HG02571 (cell line): ENCODE measurements at regions not wholly inside any gene's neighbourhood (a gene's known extent, or its start where the extent isn't known, plus 50 kb on each side); places are given as distances from the start of the nearest gene placed in this dataset.

ENCODE experiments used
- ATAC-seq: cut with Tn5 transposase; IDR thresholded peaks from one replicate; pipeline ENCODE4 v1.9.1; 2021; ENCODE audit warnings: mild to moderate bottlenecking, moderate library complexity; ENCODE audit not compliant: unreplicated experiment

DNA sequence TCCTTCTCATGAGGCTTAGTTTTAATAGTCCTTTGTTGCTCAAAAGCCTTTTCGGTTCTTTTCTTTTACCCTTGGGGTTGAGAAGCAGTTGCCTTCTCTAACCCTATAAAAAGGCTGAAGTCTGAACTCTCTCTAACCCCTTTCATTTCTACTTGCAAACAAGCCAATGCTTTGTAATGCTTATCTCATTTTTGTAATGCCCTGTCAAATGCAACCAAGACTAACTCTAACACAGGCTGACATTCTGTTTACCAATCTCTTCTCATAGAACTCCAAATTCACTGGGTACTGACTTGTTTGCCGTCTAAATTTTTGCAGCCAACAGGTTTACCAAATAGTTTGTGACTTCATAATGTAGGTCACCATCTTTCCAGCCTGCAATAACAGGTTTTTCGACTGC, 233.9 kb upstream of the SNX7 start:
- ATAC-seq = no peak

DNA sequence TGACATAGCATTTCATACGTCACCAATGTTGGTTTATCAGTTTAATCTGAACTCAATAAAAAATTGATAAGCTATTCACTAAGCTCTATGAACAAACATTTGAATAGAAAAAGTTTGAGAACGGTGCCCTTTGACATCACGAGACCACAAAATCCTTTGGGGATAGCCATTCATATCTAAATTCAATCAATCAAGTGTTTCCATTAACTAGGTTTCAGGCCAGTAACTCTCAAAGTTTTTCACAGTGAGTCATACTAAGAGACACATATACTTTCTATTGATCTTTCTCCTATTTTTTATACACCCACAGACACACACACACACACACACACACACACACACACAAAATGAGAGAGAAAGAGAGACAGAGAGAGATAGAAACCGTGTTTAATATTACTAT, 235.4 kb upstream of the SNX7 start:
- ATAC-seq = no peak

DNA sequence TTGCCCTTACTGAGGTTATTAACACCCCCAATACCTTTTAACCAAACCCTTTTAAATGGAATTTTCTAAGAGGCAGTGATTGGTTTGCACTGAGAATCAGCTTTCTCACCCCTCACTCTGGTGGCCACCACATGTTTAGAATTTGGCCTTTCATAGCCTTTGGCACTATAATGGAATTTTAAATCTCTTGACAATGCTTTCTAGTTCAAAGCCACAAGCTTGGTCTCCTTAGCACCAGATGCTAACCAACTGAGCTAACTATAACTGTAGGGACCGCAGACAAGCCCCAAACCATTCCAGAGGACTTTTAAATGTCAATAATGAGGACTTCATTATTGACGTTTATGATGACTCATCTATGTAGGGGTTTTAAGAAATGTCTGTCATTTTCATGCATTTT, 238.7 kb upstream of the SNX7 start:
- no peak for ATAC-seq

DNA sequence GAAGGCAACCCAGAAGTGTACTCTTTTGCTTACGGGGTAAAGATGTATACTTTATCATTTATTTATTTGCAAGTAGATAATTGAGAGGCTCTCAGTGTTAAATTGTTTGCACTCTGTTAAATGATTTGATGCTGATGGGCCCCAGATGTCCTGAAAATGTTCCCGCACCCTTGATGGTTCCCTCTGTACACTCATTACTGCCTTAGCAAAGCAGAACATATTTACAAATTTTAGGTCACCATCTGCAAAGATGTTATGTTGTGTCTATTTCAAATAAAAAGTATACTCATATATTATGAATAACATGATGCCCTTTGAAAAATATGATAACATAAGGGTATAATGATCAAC, 240.5 kb upstream of the SNX7 start:
- ATAC-seq = no peak

DNA sequence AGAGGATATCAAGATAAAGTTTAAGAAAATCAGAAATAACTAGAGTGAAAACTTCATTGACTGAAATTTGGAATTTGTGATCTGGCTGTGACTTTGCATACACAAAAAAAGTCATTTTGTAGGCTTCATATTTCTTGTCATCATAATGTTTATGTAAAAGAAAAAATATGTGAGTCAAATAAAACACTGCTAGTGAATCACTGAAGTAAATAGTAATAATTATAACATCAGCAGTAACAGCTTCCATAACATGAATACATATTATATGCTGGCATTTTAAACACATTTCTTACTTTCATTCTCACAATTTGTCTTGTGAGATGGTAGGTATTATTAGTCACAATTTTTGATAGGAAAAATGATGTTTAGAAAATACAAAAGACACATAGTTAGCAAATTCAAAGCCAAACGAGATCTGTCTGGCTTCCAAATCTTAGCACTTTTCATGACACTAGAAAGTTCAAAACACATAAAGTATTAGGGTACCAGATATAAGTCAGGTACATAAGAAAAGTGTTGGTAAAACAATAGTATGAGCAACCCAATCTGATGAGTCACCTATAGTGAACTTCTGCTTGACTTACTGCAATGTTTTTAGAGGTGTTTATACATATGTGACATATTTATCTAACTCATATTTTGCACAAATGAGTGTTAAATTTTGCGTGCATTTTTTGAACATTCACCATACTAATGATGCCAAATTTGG, 241.0 kb upstream of the SNX7 start:
- ATAC-seq = no peak

DNA sequence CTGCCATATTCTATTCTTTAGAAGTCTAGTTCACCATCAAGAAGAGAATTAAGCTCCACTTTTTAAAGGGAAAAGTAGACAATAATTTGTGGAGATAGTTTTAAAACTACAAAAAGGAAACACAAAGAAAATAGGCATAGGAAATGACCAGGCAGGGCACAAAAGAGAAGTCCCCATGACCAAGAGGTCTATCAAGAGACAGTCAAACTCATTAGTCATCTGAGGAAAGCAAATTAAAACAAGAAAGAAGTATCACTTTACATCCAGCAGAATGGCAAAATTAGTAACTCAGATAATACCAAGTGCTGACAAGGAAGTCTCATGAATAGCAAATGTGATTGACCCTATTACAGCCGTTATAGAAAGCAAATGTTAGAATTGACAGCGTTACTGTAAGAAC, 243.7 kb upstream of the SNX7 start:
- ATAC-seq = no peak

DNA sequence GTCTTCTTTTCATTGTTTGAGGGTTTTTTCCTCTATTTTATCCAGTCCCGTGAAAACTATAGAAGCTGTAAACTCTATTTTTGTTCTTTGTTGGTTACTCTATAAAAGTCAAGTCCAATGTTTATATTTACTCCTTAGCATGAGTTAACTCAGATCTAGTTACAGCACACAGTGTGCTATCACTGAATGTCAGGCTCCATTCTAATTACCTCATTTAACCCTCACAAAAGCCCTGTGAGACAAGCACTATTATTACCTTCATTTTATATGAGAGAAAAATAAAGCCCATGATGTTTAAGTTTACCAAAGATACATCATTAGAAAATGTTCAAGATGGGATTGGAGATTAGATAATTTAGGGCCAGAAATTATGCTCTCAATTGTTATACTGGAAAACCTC, 251.4 kb upstream of the SNX7 start:
- ATAC-seq = no peak

DNA sequence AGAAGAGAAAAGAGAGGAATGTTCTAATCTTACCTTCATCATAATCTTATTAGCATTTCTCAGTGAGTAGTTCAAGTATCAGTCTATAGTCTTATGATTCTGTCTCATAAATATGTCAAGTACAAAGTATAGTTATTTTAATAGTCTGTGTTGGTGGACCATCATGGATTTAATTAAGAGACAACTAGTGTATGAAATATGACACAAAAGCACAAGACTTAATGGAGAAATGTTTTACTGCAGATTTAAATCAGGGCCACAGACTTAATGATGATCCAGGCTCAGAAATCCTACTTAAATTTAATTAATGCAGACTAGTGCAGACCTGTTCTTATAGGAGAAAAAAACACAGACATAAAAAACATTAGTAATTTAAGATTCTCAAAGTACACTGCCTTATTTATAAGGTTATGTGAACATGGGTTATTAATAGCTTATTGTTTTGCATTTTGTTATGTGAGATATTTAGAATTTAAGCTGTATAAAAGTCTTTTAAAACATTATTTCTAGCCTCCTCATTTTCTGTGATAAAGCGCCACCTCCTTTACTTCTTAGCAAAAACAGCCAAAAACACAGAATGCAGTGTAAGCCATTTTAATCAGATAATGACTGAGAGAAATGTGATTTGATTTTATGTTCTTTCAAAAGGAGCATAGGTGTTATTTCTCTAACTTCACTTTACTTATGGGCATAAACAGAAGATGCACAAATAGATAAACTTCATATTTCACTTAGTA, 255.0 kb upstream of the SNX7 start:
- ATAC-seq = no peak

DNA sequence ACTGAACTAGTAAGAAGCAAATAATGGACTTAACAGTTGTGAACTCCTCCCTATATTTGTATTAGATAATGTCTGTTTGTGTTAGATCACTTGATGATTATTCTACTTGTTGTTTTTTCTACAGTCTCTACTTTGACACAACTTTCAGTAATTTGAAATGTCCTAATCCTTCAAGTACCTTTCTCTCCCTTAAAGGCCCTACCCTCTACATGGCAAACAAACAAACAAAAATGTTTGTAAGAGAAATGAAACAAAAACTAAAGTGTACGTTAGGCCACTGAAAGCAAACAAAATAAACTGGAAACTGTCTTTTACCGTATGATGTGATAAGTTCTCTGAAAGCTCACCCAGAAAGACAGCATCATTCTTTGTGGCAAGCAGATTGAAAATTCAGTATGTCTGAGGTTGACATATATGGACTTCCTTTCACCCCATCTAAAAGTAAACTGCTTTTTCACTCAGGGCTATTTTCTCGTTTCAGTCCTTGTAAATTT, 255.9 kb upstream of the SNX7 start:
- peak; percentile 59 for ATAC-seq

DNA sequence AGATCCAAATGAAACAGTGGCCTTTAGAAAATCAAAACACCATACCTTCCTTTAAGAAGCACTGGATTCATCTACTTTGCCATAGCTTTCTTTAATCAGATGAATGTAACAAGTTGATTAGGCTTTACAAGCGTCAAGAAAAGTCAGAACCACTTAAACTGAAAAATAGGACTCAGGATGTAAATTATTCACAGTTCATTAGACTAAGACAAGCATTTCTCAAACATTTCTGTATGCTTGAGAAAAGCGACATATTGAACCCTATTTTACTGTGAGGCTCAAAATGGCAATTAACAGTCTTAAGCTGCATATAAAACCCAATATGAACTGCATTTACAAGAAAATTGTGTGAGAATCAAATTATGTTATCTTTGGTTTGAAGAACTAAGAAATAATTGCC, 256.7 kb upstream of the SNX7 start:
- ATAC-seq = no peak

DNA sequence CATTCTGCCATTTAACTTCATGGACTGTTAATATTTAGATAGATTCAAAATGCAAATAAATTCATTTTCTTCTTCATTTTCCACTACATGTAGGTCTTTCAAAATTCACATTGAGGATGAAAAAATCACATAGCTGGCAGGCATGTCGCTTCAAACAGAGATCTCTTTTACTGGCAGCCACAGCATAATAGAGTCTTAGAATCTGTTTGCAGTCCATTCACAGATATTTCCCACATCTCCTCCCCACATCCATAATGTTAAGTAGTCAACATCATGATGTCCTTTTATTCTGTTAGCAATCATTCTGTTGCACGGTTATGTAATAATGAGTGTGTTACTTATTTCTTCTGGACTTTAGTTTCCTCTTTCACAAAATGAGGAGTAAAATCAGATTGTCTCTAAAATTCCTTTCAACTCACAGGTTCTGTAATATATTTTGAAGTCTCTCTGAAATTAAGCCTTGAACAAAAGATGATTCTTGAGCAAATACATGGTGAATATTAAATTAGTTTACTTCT, 257.5 kb upstream of the SNX7 start:
- ATAC-seq = no peak

DNA sequence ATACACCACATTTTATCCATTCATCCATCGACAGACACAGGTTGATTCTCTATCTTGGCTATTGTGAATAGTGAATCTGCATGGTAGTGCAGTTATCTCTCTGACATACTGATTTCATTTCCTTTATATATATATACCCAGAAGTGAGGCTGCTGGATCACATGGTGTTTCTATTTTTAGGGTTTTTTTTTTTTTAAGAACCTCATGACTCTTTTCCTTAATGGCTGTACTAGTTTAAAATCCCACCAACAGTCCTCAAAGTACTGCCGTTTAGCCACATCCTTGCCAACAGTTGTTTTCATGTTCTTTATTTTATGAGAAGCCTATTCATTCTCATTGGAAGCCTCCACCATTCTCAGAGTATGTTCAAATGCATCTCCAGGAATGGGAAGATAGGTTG, 258.7 kb upstream of the SNX7 start:
- ATAC-seq = no peak

DNA sequence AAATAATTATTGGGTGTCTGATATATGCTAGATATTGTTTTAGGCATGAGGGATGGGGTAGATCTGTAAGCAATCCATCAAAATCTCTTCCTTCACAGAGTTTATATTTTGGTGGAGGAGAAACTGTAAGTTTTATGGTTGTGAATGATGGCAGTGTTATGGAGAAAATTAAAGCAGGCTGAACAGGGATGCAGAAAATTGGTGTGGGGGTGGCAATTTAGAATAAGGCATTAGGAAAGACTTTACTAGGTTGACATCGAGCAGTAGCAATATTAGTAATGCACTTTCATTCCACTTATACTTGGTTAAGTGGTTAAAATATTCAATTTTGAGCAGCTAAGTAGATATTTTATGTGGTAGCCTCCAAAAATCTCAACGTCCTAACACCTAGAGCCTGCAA, 261.1 kb upstream of the SNX7 start:
- no peak for ATAC-seq

DNA sequence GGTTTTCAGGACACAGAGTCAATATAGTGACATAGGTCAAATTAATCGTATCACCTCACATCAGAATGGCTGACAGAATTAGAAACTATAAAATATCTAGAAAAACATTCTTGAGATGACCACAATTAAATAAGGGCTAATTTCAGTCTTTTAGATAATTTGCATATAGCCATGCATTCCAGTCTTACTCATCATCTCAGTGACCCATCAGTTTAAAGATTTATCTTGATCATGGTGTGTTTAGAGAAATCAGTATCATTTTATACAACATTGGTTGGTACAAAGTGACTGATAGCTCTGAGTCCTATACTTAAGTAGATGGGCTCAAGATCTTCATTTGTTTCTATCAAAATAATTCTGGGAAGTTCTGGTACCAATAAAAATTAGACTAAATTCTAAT, 262.3 kb upstream of the SNX7 start:
- ATAC-seq = no peak

DNA sequence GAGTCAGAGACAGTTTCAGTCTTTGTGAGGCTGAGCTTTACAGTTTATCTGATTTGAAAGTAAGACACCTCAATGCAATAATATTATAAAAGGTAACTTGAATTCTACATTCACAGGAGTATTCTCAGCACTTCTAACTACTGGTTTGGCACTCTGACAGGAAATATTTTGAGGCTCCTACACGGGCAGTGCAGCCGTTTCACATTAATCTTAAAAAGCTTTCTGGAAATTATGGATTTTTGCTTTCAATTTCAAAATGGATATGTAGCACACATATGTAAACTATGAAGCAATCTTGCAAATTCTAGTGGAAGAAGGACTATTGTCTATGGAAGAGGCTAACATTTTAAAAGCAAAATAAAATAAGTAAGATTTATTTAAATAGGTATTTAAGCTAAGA, 262.9 kb upstream of the SNX7 start:
- no peak for ATAC-seq

DNA sequence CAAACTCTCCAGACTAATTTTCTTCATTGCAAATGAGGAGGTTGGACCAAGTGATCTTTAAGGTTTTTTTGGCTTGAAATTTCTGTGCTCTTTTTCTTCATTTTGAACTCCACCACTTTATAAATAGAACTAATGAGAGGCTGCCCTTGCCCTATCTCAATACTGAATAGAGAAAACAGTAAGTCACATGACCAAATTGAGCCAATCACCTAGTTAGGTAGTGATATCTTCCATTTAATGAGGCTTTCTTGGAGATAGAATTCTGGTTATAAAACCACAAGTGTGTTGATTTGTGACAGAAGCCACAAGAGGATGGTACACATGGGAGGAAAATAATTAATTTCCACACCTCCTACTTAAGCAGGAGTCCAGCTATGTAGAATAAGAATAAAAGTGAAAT, 263.4 kb upstream of the SNX7 start:
- no peak for ATAC-seq

DNA sequence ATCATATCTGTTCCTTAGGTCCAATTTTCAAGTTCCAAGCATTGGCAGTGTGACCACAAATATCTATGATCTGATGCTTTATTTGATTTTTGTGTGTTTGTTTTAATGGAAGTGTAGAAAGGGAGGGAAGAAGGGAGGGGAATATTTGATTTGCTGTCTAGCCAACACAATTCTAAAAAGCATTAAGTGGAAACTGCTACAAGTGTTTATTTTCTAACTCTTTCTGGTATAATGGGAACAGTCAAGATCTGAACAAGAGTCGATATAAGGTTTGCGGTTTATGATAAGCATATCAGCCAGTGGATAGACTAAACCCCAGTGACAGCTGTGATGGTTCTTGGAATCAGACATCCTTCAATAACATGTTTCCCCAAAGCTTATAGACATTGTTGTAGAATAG, 267.8 kb upstream of the SNX7 start:
- no peak for ATAC-seq

DNA sequence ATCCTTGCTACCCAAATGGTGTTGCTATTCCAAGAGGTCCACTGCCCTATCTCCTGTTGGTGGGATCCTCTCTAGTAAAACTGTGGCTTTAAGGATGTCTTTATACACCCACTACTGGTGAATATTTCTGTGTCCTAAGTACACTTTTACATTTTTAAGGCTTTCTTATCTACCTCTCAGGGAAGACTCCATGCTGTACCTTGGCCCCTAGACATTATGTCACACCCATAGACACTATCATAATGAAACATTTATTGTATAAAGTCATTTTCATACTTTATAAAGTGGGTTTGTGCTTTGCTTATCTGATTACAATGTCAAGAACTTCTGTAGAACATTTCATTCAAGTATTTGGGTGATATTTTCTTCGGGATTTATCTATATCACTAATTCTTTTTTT, 270.3 kb upstream of the SNX7 start:
- ATAC-seq = no peak

DNA sequence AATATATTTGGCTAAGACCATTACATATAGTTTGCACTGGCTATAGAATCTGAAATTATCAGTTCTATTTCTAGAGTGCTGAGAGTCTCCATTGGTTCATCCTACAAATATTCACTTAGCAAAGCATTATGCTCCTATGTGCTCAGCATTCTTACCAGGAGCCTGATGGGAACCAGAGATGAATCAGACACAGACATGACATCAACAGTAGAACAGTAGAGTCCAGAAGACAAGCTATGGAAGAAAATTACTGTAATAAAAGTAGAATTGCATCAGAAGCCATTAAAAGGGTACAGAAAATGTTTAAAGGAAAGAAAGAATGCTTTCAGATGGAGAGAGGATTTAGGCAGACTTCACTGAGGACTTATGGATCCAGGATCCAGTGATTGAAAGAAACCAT, 271.7 kb upstream of the SNX7 start:
- no peak for ATAC-seq

DNA sequence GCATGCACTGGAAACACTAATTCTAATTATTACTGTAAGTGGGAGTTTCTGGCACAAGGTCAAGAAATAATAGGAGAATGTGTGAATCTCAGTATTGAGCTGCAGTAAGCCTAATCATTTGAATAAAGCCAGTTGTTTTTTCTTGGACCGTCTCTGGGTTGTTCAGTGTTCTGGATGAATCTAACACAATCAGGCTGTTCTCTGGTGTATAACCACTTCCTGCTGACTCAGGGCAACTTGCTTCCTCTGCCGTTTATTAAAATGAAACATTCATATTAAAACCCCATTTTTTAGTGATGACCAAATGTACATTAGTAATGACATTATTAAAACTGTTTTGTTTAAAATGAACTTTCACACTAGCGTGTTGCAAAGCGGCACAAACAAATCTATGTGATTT, 273.1 kb upstream of the SNX7 start:
- no peak for ATAC-seq

DNA sequence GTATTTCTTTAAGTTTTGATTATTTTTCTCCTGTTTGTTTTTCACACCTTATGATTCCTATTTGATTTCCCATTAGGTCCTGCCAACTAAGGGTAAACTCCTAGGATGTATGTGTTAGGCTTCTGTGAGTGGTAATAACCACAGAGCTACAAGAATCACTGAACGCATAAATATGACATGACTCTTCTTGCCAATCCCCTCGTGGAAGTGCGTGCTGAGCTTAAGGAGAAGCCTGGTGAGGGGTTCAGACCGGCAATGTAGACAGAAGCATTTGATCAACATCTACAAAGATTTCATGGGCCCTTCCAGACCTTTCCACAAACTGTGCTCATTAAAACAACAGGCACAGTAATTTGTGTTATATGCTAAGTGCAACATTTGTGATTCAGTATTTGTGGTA, 273.8 kb upstream of the SNX7 start:
- no peak for ATAC-seq

DNA sequence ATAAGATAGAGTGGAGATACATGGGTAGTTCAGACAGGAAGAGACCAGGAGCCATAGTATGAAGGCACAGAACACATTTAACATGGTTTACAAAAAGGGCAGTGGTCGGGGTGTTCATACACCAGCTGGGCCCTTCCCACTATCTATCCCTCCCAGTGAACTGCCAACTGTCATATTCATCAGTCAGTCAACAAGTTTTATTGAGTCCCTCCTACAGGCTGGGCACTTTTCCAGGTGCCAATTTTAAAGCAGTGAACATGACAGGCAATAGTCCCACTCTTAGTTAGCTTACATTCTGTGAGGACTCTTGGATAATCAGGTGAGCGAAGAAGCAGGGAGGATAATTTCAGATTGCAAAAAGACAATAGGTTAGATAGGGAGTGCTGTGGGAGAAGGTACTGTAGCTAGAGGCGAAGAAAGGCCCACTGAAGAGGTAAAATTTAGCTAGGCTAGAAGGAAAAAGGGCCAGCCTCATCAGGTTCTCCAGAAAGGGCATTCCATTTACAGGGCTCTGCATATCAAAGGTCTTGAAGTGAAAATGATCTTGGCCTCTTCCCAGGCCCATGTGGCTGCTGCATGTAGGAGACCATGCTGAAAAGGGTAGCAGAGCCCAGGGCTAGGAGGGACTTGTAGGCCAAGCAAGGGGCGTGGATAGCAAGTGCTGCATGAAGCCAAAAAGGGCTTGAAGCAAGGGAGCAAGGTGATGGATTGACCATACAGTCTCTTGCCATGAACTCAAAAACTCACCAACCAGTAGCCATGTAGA, 274.7 kb upstream of the SNX7 start:
- no peak for ATAC-seq
